ENCODE measurements at regions not wholly inside any gene's neighbourhood (a gene's known extent, or its start where the extent isn't known, plus 50 kb on each side); places are given as distances from the start of the nearest gene placed in this dataset.

- Histone ChIP-seq H2BK12ac (ENCODE audit: insufficient read length, low read depth, low read length) (no peak overlapping the region), H4K5ac (ENCODE audit: insufficient read length, low read depth, low read length) (no peak overlapping the region), H4K91ac (ENCODE audit: insufficient read length, low read depth, low read length) (no peak overlapping the region), H3T11ph (ENCODE audit: low read length) (no peak overlapping the region), H3K18ac (ENCODE audit: insufficient read length, low read depth, low read length) (no peak overlapping the region), H2AK5ac (ENCODE audit: insufficient read length, low read length) (no peak overlapping the region), H2BK5ac (ENCODE audit: insufficient read length, low read length) (no peak overlapping the region), H3K4me1 (ENCODE audit: insufficient read depth, low read length) (no peaks in the 10 kb centered on the region), H2AFZ (ENCODE audit: low read length) (no peak overlapping the region), H4K20me1 (ENCODE audit: control insufficient read depth, insufficient read depth, insufficient read length) (no peaks in the 10 kb centered on the region), H3K27me3 (ENCODE audit: insufficient read depth, low read length) (no peaks in the 10 kb centered on the region), H3K27ac (ENCODE audit: insufficient read length, low read depth, low read length) (no peak overlapping the region), H4K8ac (replicated peaks; ENCODE audit: insufficient read length, low read depth, low read length) (no peak overlapping the region), H3K9me3 (ENCODE audit: control insufficient read depth, low read depth, low read length) (no peaks in the 10 kb centered on the region), H3K4ac (ENCODE audit: low read depth, low read length) (no peak overlapping the region), H3K23ac (ENCODE audit: insufficient read length, low read depth, low read length) (no peak overlapping the region), H2BK120ac (ENCODE audit: low read depth, low read length, poor library complexity, severe bottlenecking) (no peak overlapping the region), H3K79me2 (ENCODE audit: insufficient read depth, low read length) (no peaks in the 10 kb centered on the region), H3K4me2 (ENCODE audit: insufficient read depth, insufficient read length, low read length) (no peak overlapping the region), H3K79me1 (ENCODE audit: insufficient read depth, low read depth, low read length, poor library complexity, severe bottlenecking) (no peaks in the 10 kb centered on the region), H3K9ac (ENCODE audit: extremely low read depth, insufficient read length, low read length) (no peak overlapping the region), H2BK20ac (ENCODE audit: low read depth, low read length, poor library complexity, severe bottlenecking) (no peak overlapping the region), H3K14ac (ENCODE audit: insufficient read depth, low read length) (no peak overlapping the region), H3K23me2 (ENCODE audit: insufficient read length, low read depth, low read length, poor library complexity, severe bottlenecking) (no peaks in the 10 kb centered on the region), H3K56ac (ENCODE audit: insufficient read length, low read depth, low read length) (no peak overlapping the region), H2BK15ac (ENCODE audit: low read depth, low read length) (no peak overlapping the region)
- Mint-ChIP-seq H3K36me3 (ENCODE audit: insufficient read depth in 1 of 3, low read depth in 3 of 3) (no peaks in the 10 kb centered on the region), H3K27me3 (ENCODE audit: low read depth) (no peaks in the 10 kb centered on the region), H3K27ac (no peak overlapping the region; a peak in 1 of 7 replicates), H3K9me3 (no peaks in the 10 kb centered on the region), H3K4me1 (peaks cover 4% of the 10 kb centered on the region in 2 experiments), H3K4me3 (no peak overlapping the region)
- DNase-seq: no peak
- TF ChIP-seq CTCF (conservative IDR thresholded peaks at IDR 0.05): no peak
These were observed 321.8 kb downstream of the GPR37 start for GRCh38 chr7:124443762-124444161.

Measured in H9 (cell line).